H9 (cell line): ENCODE measurements at regions not wholly inside any gene's neighbourhood (a gene's known extent, or its start where the extent isn't known, plus 50 kb on each side); places are given as distances from the start of the nearest gene placed in this dataset.

ENCODE experiments used
- DNase-seq: peaks from one replicate; pipeline ENCODE4 v3.0.0-alpha.2; 2017
- H2AFZ ChIP-seq: one replicate; pipeline ENCODE4 v1.6.1; 2013; ENCODE audit warnings: mild to moderate bottlenecking, low read length, control low read depth, moderate library complexity
- H2AK5ac ChIP-seq: 2 replicates; pipeline ENCODE4 v1.6.1; 2013; ENCODE audit warnings: low read length, control low read depth, mixed read lengths; ENCODE audit not compliant: insufficient read length
- H2BK120ac ChIP-seq: one replicate; pipeline ENCODE4 v1.6.1; 2013; ENCODE audit warnings: low read depth, mild to moderate bottlenecking, low read length, control low read depth, inconsistent platforms; ENCODE audit not compliant: poor library complexity, severe bottlenecking
- H2BK12ac ChIP-seq: 2 replicates; pipeline ENCODE4 v1.6.1; 2013; ENCODE audit warnings: low read length, control low read depth, mixed read lengths, low read depth; ENCODE audit not compliant: insufficient read length
- H2BK15ac ChIP-seq: 2 replicates; pipeline ENCODE4 v1.6.1; 2013; ENCODE audit warnings: low read depth, low read length, control low read depth
- H2BK20ac ChIP-seq: one replicate; pipeline ENCODE4 v1.6.1; 2013; ENCODE audit warnings: low read depth, mild to moderate bottlenecking, low read length, control low read depth, inconsistent platforms; ENCODE audit not compliant: poor library complexity, severe bottlenecking
- H2BK5ac ChIP-seq: 2 replicates; pipeline ENCODE4 v1.6.1; 2013; ENCODE audit warnings: low read length, control low read depth, mixed read lengths; ENCODE audit not compliant: insufficient read length
- H3K14ac ChIP-seq: 2 replicates; pipeline ENCODE4 v1.6.1; 2013; ENCODE audit warnings: low read length, control low read depth; ENCODE audit not compliant: insufficient read depth
- H3K18ac ChIP-seq: 2 replicates; pipeline ENCODE4 v1.6.1; 2013; ENCODE audit warnings: low read depth, mild to moderate bottlenecking, mixed read lengths, low read length, control low read depth; ENCODE audit not compliant: insufficient read length
- H3K23ac ChIP-seq: 2 replicates; pipeline ENCODE4 v1.6.1; 2013; ENCODE audit warnings: low read length, control low read depth, mixed read lengths, low read depth; ENCODE audit not compliant: insufficient read length
- H3K23me2 ChIP-seq: 2 replicates; pipeline ENCODE4 v1.6.1; 2013; ENCODE audit warnings: low read depth, mild to moderate bottlenecking, mixed read lengths, low read length, control low read depth; ENCODE audit not compliant: insufficient read length, poor library complexity, severe bottlenecking
- H3K27ac ChIP-seq: 2 replicates; pipeline ENCODE4 v1.5.1; 2013; ENCODE audit warnings: low read length, control low read depth, mixed read lengths, low read depth; ENCODE audit not compliant: insufficient read length
- H3K27me3 ChIP-seq: 2 replicates; pipeline ENCODE4 v1.6.1; 2013; ENCODE audit warnings: low read length, control low read depth, inconsistent platforms; ENCODE audit not compliant: insufficient read depth
- H3K4ac ChIP-seq: 2 replicates; pipeline ENCODE4 v1.6.1; 2013; ENCODE audit warnings: low read depth, mild to moderate bottlenecking, control low read depth, inconsistent platforms, low read length, moderate library complexity
- H3K4me1 ChIP-seq: 2 replicates; pipeline ENCODE4 v1.6.1; 2013; ENCODE audit warnings: low read length, control low read depth, inconsistent platforms; ENCODE audit not compliant: insufficient read depth
- H3K4me2 ChIP-seq: 2 replicates; pipeline ENCODE4 v1.6.1; 2013; ENCODE audit warnings: low read length, control low read depth, mixed read lengths; ENCODE audit not compliant: insufficient read length, insufficient read depth
- H3K56ac ChIP-seq: 2 replicates; pipeline ENCODE4 v1.6.1; 2013; ENCODE audit warnings: low read depth, mild to moderate bottlenecking, mixed read lengths, low read length, control low read depth; ENCODE audit not compliant: insufficient read length
- H3K79me1 ChIP-seq: 2 replicates; pipeline ENCODE4 v1.6.1; 2013; ENCODE audit warnings: low read depth, mild to moderate bottlenecking, moderate library complexity, low read length, control low read depth, inconsistent platforms; ENCODE audit not compliant: insufficient read depth, poor library complexity, severe bottlenecking
- H3K79me2 ChIP-seq: 2 replicates; pipeline ENCODE4 v1.6.1; 2013; ENCODE audit warnings: low read length, control low read depth, inconsistent platforms; ENCODE audit not compliant: insufficient read depth
- H3K9ac ChIP-seq: 2 replicates; pipeline ENCODE4 v1.6.1; 2013; ENCODE audit warnings: low read length, control low read depth, mixed read lengths; ENCODE audit not compliant: insufficient read length; ENCODE audit errors: extremely low read depth
- H3K9me3 ChIP-seq: one replicate; pipeline ENCODE4 v1.6.1; 2013; ENCODE audit warnings: low read depth, low read length, inconsistent platforms; ENCODE audit not compliant: control insufficient read depth
- H3T11ph ChIP-seq: one replicate; pipeline ENCODE4 v1.6.1; 2013; ENCODE audit warnings: mild to moderate bottlenecking, low read length, control low read depth, inconsistent platforms
- H4K20me1 ChIP-seq: one replicate; pipeline ENCODE4 v1.6.1; 2013; ENCODE audit not compliant: control insufficient read depth, insufficient read length, insufficient read depth
- H4K5ac ChIP-seq: 2 replicates; pipeline ENCODE4 v1.6.1; 2013; ENCODE audit warnings: low read depth, mild to moderate bottlenecking, mixed read lengths, low read length, control low read depth; ENCODE audit not compliant: insufficient read length
- H4K8ac ChIP-seq: replicated peaks from 2 replicates; pipeline ENCODE4 v1.6.1; 2013; ENCODE audit warnings: low read length, control low read depth, mixed read lengths, low read depth; ENCODE audit not compliant: insufficient read length
- H4K91ac ChIP-seq: 2 replicates; pipeline ENCODE4 v1.6.1; 2013; ENCODE audit warnings: low read depth, mild to moderate bottlenecking, moderate library complexity, mixed read lengths, low read length, control low read depth; ENCODE audit not compliant: insufficient read length
- H3K27ac Mint-ChIP-seq, 3 experiments: 2 replicates in 2 of 3; 3 replicates in 1 of 3; pipeline ENCODE4 v1.8.0; 2020 to 2021; ENCODE audit warnings: mixed read lengths in 3 of 3, mild to moderate bottlenecking in 1 of 3, moderate library complexity in 1 of 3
- H3K27me3 Mint-ChIP-seq: 2 replicates; pipeline ENCODE4 v1.8.0; 2021; ENCODE audit warnings: low read depth, mild to moderate bottlenecking, moderate library complexity, mixed read lengths
- H3K36me3 Mint-ChIP-seq, 3 experiments: 2 replicates in 2 of 3; 3 replicates in 1 of 3; pipeline ENCODE4 v1.8.0; 2020 to 2021; ENCODE audit warnings: low read depth in 3 of 3, mixed read lengths in 3 of 3; ENCODE audit not compliant: insufficient read depth in 1 of 3
- H3K4me1 Mint-ChIP-seq, 2 experiments: 2 replicates each; pipeline ENCODE4 v1.8.0; 2020; ENCODE audit warnings: mixed read lengths in 2 of 2
- H3K4me3 Mint-ChIP-seq, 2 experiments: 2 replicates in 1 of 2; 3 replicates in 1 of 2; pipeline ENCODE4 v1.8.0; 2020 to 2021; ENCODE audit warnings: mild to moderate bottlenecking in 2 of 2, mixed read lengths in 2 of 2, moderate library complexity in 1 of 2
- H3K9me3 Mint-ChIP-seq, 2 experiments: 2 replicates in 1 of 2; 3 replicates in 1 of 2; pipeline ENCODE4 v1.8.0; 2020; ENCODE audit warnings: mild to moderate bottlenecking in 2 of 2, mixed read lengths in 2 of 2, moderate library complexity in 1 of 2
- CTCF ChIP-seq: fragments of 200-600 bp; sonication (generic); conservative IDR thresholded peaks from 3 replicates; pipeline ENCODE4 v1.8.0; 2021; ENCODE audit warnings: antibody characterized with exemption, mild to moderate bottlenecking
- WGBS: extraction: QIAGEN DNeasy Blood & Tissue Kit; methylation state at CpG from one replicate; pipeline ENCODE4 v1.1.7; 2013; ENCODE audit warnings: missing lambda C conversion rate, low lambda C conversion rate, mixed read lengths; ENCODE audit not compliant: insufficient read length; ENCODE audit errors: extremely low coverage; 5-methylcytosine and 5-hydroxymethylcytosine counted together

- WGBS = no CpG with 5 or more reads among the region's 16 CpGs
- no peak overlapping the region for H3T11ph ChIP-seq
- no peaks in the 10 kb centered on the region for H3K79me2 ChIP-seq
- H2BK120ac ChIP-seq = no peak overlapping the region
- no peaks in the 10 kb centered on the region for H3K9me3 ChIP-seq
- Mint-ChIP-seq H3K4me3 (no peak overlapping the region), H3K4me1 (peaks cover 9 to 13% of the 10 kb centered on the region in 2 experiments), H3K27me3 (peaks cover 3% of the 10 kb centered on the region), H3K27ac (no peak overlapping the region), H3K36me3 (no peaks in the 10 kb centered on the region), H3K9me3 (no peaks in the 10 kb centered on the region)
- no peak overlapping the region for H4K5ac ChIP-seq
- no peak for TF ChIP-seq CTCF
- no peaks in the 10 kb centered on the region for H3K79me1 ChIP-seq
- no peak overlapping the region for H2BK12ac ChIP-seq
- no peak for DNase-seq
- H2BK20ac ChIP-seq = no peak overlapping the region
- H4K91ac ChIP-seq = no peak overlapping the region
- H3K27me3 ChIP-seq = no peaks in the 10 kb centered on the region
- no peak overlapping the region for H2BK15ac ChIP-seq
- H3K4ac ChIP-seq = no peak overlapping the region
- H4K20me1 ChIP-seq = no peaks in the 10 kb centered on the region
- H2AK5ac ChIP-seq = no peak overlapping the region
- no peak overlapping the region for H2AFZ ChIP-seq
- no peak overlapping the region for H3K27ac ChIP-seq
- H2BK5ac ChIP-seq = no peak overlapping the region
- H4K8ac ChIP-seq = no peak overlapping the region
- no peak overlapping the region for H3K9ac ChIP-seq
- H3K4me2 ChIP-seq = no peak overlapping the region
- H3K14ac ChIP-seq = no peak overlapping the region
- H3K56ac ChIP-seq = no peak overlapping the region
- 0 out of 2 replicates have a peak, but pooled peaks cover 4% of the 10 kb centered on the region for H3K4me1 ChIP-seq
- H3K18ac ChIP-seq = no peak overlapping the region
- H3K23me2 ChIP-seq = no peaks in the 10 kb centered on the region
- no peak overlapping the region for H3K23ac ChIP-seq
Measured at GRCh38 chr6:1244941-1245340, 67.0 kb upstream of the FOXQ1 start.
